NOMO-1 treated with DMSO at 0.1 percent for 48 hours (cell line): ENCODE measurements at regions not wholly inside any gene's neighbourhood (a gene's known extent, or its start where the extent isn't known, plus 50 kb on each side); places are given as distances from the start of the nearest gene placed in this dataset.
"Not testable (repeated sequence)": the region's sequence is repeated elsewhere in the genome, so short reads cannot be mapped to it uniquely, and the experiment has no call there.

Experiments
- DNase-seq: peaks from one replicate; lab custom pipeline; 2025; ENCODE audit not compliant: unreplicated experiment; lab: John Stamatoyannopoulos, UW

DNA sequence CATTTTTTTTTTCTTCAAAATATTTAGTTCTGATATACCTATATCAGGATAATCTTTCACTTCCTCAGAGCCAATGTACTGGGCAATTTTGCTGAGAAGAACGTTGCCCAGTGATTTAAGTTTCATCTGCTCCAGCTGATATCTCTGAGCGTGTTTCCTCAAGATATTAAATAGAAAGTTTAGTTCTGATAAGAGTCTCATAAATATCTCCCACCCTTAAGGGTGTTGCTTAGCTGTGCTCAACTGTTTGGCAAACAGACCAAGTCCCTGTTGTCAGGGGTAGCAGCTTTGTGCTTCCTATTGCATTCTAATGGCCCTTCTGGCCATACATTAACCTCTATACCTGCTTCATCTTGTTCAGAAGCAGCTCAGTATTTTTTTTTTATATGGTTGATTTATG is 84.7 kb upstream of the GPR141 start:
- DNase-seq = no peak

DNA sequence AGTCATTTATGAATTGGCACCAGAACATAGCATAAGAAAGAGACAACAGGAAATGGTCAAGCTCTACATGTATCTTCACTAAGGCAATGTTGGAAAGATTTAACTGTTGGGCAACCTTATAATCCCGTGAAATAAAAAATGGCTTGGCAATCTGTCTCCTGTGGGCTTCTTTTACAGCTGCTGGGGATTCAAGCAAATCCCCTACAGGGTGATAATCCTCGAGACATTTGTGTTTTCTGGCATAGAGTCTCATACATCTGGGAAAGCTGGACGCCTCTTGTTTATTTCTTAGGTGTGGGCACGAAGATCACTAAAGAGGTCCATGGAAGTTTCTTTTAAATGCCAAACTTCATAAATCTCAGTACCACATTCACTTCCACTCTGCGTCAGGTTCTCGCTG is 82.2 kb upstream of the GPR141 start:
- no peak for DNase-seq

GRCh38 chr7:37604078-37604477 is 79.5 kb upstream of the GPR141 start:
- DNase-seq = no peak

GRCh38 chr7:37617406-37617805 is 66.2 kb upstream of the GPR141 start:
- not testable (repeated sequence) for DNase-seq

DNA sequence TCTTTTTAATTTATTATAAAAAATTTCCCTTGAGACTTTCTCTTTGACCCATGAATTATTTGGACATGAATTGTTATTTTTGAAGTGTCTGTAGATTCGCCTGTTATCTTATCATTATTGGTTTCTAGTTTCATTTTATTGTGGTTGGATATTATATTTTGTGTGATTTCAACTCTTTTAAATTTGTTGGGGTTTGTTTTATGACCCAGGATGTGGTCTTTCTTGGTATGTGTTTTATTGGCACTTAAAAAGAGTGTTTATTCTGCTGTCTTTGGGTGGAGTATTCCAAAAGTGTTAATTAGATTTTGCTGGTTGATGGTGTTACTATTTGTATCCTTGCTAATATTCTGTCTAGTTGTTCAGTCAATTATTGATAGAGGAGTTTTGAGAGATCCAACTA is 50.5 kb upstream of the GPR141 start:
- no peak for DNase-seq
